ENCODE measurements at regions not wholly inside any gene's neighbourhood (a gene's known extent, or its start where the extent isn't known, plus 50 kb on each side); places are given as distances from the start of the nearest gene placed in this dataset.

GRCh38 chr4:126172126-126172525 is 857.4 kb downstream of the FAT4 start:
- Histone ChIP-seq H3K9me3 (ENCODE audit: insufficient read depth, low read depth, low read length) (no peaks in the 10 kb centered on the region), H2AFZ (ENCODE audit: low read depth, low read length) (no peak overlapping the region), H3K4me3 (ENCODE audit: insufficient read depth, low read depth, low read length) (no peak overlapping the region), H3K79me2 (ENCODE audit: insufficient read depth, low read length) (no peaks in the 10 kb centered on the region), H3K27ac (ENCODE audit: low read depth, low read length) (no peak overlapping the region), H3K4me1 (ENCODE audit: insufficient read depth, low read length) (no peaks in the 10 kb centered on the region), H3K27me3 (ENCODE audit: insufficient read depth, low read length) (no peaks in the 10 kb centered on the region), H3K36me3 (ENCODE audit: insufficient read depth, low read length) (no peaks in the 10 kb centered on the region), H3K9ac (ENCODE audit: low read length) (no peak overlapping the region), H3K4me2 (ENCODE audit: low read length) (no peak overlapping the region), H4K20me1 (ENCODE audit: insufficient read depth, low read length) (no peaks in the 10 kb centered on the region)
- no peak for DNase-seq (ENCODE audit: low read depth)
- Mint-ChIP-seq H3K36me3 (ENCODE audit: low read depth, unreplicated experiment) (no peaks in the 10 kb centered on the region), H3K27me3 (ENCODE audit: low read depth, unreplicated experiment) (no peaks in the 10 kb centered on the region), H3K9me3 (ENCODE audit: unreplicated experiment) (no peaks in the 10 kb centered on the region), H3K4me3 (ENCODE audit: unreplicated experiment) (no peak overlapping the region), H3K4me1 (ENCODE audit: low read depth, unreplicated experiment) (no peaks in the 10 kb centered on the region), H3K27ac (ENCODE audit: unreplicated experiment) (no peak overlapping the region)
- no peak for TF ChIP-seq CTCF (IDR thresholded peaks at IDR 0.05; ENCODE audit: insufficient read depth, low read depth, low read length)
- no peak for TF ChIP-seq EZH2 (IDR thresholded peaks at IDR 0.05; ENCODE audit: insufficient read depth, low read length)
- FAIRE-seq = no peak

- no peaks in the 10 kb centered on the region for H3K36me3 ChIP-seq (ENCODE audit: insufficient read depth, low read length)
- H3K27me3 ChIP-seq (ENCODE audit: insufficient read depth, low read length) = no peaks in the 10 kb centered on the region
- no peaks in the 10 kb centered on the region for H3K4me1 ChIP-seq (ENCODE audit: insufficient read depth, low read length)
- H4K20me1 ChIP-seq (ENCODE audit: insufficient read depth, low read length) = no peaks in the 10 kb centered on the region
- H3K4me3 ChIP-seq (ENCODE audit: insufficient read depth, low read depth, low read length) = no peak overlapping the region
- Mint-ChIP-seq H3K27me3 (ENCODE audit: low read depth, unreplicated experiment) (no peaks in the 10 kb centered on the region), H3K9me3 (ENCODE audit: unreplicated experiment) (no peaks in the 10 kb centered on the region), H3K4me1 (ENCODE audit: low read depth, unreplicated experiment) (no peaks in the 10 kb centered on the region), H3K27ac (ENCODE audit: unreplicated experiment) (no peak overlapping the region), H3K4me3 (ENCODE audit: unreplicated experiment) (no peak overlapping the region), H3K36me3 (ENCODE audit: low read depth, unreplicated experiment) (no peaks in the 10 kb centered on the region)
- H3K79me2 ChIP-seq (ENCODE audit: insufficient read depth, low read length) = no peaks in the 10 kb centered on the region
- TF ChIP-seq CTCF (IDR thresholded peaks at IDR 0.05; ENCODE audit: insufficient read depth, low read depth, low read length) (no peak), EZH2 (IDR thresholded peaks at IDR 0.05; ENCODE audit: insufficient read depth, low read length) (no peak)
- FAIRE-seq (no peak), DNase-seq (ENCODE audit: low read depth) (no peak)
- no peak overlapping the region for H3K4me2 ChIP-seq (ENCODE audit: low read length)
- H3K9me3 ChIP-seq (ENCODE audit: insufficient read depth, low read depth, low read length) = no peaks in the 10 kb centered on the region
- no peak overlapping the region for H2AFZ ChIP-seq (ENCODE audit: low read depth, low read length)
- no peak overlapping the region for H3K27ac ChIP-seq (ENCODE audit: low read depth, low read length)
- H3K9ac ChIP-seq (ENCODE audit: low read length) = no peak overlapping the region
Measured at GRCh38 chr4:126174627-126175026, 859.9 kb downstream of the FAT4 start.

GRCh38 chr4:126180642-126181041 is 865.9 kb downstream of the FAT4 start:
- Histone ChIP-seq H3K9me3 (ENCODE audit: insufficient read depth, low read depth, low read length) (no peaks in the 10 kb centered on the region), H3K4me3 (ENCODE audit: insufficient read depth, low read depth, low read length) (no peak overlapping the region), H3K4me1 (ENCODE audit: insufficient read depth, low read length) (no peaks in the 10 kb centered on the region), H3K79me2 (ENCODE audit: insufficient read depth, low read length) (no peaks in the 10 kb centered on the region), H4K20me1 (ENCODE audit: insufficient read depth, low read length) (no peaks in the 10 kb centered on the region), H3K27me3 (ENCODE audit: insufficient read depth, low read length) (no peaks in the 10 kb centered on the region), H3K9ac (ENCODE audit: low read length) (no peak overlapping the region), H2AFZ (ENCODE audit: low read depth, low read length) (no peak overlapping the region), H3K27ac (ENCODE audit: low read depth, low read length) (no peak overlapping the region), H3K4me2 (ENCODE audit: low read length) (no peak overlapping the region), H3K36me3 (ENCODE audit: insufficient read depth, low read length) (no peaks in the 10 kb centered on the region)
- DNase-seq (ENCODE audit: low read depth) (no peak), FAIRE-seq (no peak)
- H3K36me3 Mint-ChIP-seq (ENCODE audit: low read depth, unreplicated experiment) = no peaks in the 10 kb centered on the region
- no peak overlapping the region for H3K27ac Mint-ChIP-seq (ENCODE audit: unreplicated experiment)
- H3K9me3 Mint-ChIP-seq (ENCODE audit: unreplicated experiment) = no peaks in the 10 kb centered on the region
- no peak for TF ChIP-seq EZH2 (IDR thresholded peaks at IDR 0.05; ENCODE audit: insufficient read depth, low read length)
- TF ChIP-seq CTCF (IDR thresholded peaks at IDR 0.05; ENCODE audit: insufficient read depth, low read depth, low read length) = no peak
- H3K4me3 Mint-ChIP-seq (ENCODE audit: unreplicated experiment) = no peak overlapping the region
- H3K27me3 Mint-ChIP-seq (ENCODE audit: low read depth, unreplicated experiment) = no peaks in the 10 kb centered on the region
- H3K4me1 Mint-ChIP-seq (ENCODE audit: low read depth, unreplicated experiment) = no peaks in the 10 kb centered on the region
